Testis (tissue), 2 donors: ENCODE measurements at regions not wholly inside any gene's neighbourhood (a gene's known extent, or its start where the extent isn't known, plus 50 kb on each side); places are given as distances from the start of the nearest gene placed in this dataset.

Experiments
- DNase-seq: peaks from one replicate; pipeline ENCODE4 v3.0.0-alpha.2; 2019
- H3K27ac ChIP-seq, 2 donors: fragments of 200-600 bp; sonication (generic); one replicate each; pipeline ENCODE4 v1.5.1; 2019
- H3K27me3 ChIP-seq: fragments of 200-600 bp; sonication (generic); one replicate; pipeline ENCODE4 v1.5.1; 2019
- H3K36me3 ChIP-seq: fragments of 200-600 bp; sonication (generic); one replicate; pipeline ENCODE4 v1.5.1; 2017; ENCODE audit warnings: low read depth; ENCODE audit errors: missing control alignments
- H3K4me1 ChIP-seq: fragments of 200-600 bp; sonication (generic); one replicate; pipeline ENCODE4 v1.5.1; 2019
- H3K4me3 ChIP-seq, 2 donors: fragments of 200-600 bp; sonication (generic); one replicate each; pipeline ENCODE4 v1.5.1; 2017 to 2019
- H3K9me3 ChIP-seq: fragments of 200-600 bp; sonication (generic); one replicate; pipeline ENCODE4 v1.5.1; 2017
- CTCF ChIP-seq, 3 experiments: fragments of 450-650 bp in 2 of 3; fragments of 200-600 bp in 1 of 3; sonication (generic) in 1 of 3; IDR thresholded peaks; one replicate each; pipeline ENCODE4 v1.5.1; 2016 to 2019; ENCODE audit warnings: antibody characterized with exemption in 3 of 3, mild to moderate bottlenecking in 2 of 3, moderate library complexity in 1 of 3
- POLR2A ChIP-seq: fragments of 450-650 bp; IDR thresholded peaks from one replicate; pipeline ENCODE4 v1.6.1; 2017; ENCODE audit warnings: antibody characterized with exemption, mild to moderate bottlenecking, moderate library complexity
- WGBS, 2 donors: methylation state at CpG; one replicate each; pipeline ENCODE4 v1.1.5; 2018; 5-methylcytosine and 5-hydroxymethylcytosine counted together
- intact Hi-C: fragments of 100-400 bp; cut with DNase I; formaldehyde crosslinking; loops from one replicate; pipeline ENCODE4 v1.15.1; 2023; ENCODE audit warnings: low total_unique reads

- 86 to 87% methylated on average over 7 to 8 of the region's 8 CpGs for WGBS, 2 donors
- DNase-seq, result no peak
- Histone ChIP-seq H3K4me1 (no peaks in the 10 kb centered on the region), H3K9me3 (no peaks in the 10 kb centered on the region), H3K27ac (no peak overlapping the region), H3K4me3 (no peak overlapping the region), H3K27me3 (no peaks in the 10 kb centered on the region), H3K36me3 (no peaks in the 10 kb centered on the region)
- intact Hi-C loops, result no loop called here
- TF ChIP-seq POLR2A (no peak), CTCF (IDR thresholded peaks at IDR 0.05) (no peak)
These were observed 164.3 kb downstream of the PDHA2 start for GRCh38 chr4:96003951-96004740.

- no peaks in the 10 kb centered on the region for H3K27me3 ChIP-seq
- 58 to 75% methylated on average over 1 of the region's 1 CpG for WGBS, 2 donors
- no peaks in the 10 kb centered on the region for H3K9me3 ChIP-seq
- intact Hi-C loops, result no loop called here
- no peak overlapping the region for H3K4me3 ChIP-seq
- DNase-seq, result no peak
- H3K27ac ChIP-seq, result no peak overlapping the region
- no peaks in the 10 kb centered on the region for H3K36me3 ChIP-seq
- TF ChIP-seq POLR2A (no peak), CTCF (IDR thresholded peaks at IDR 0.05) (no peak)
- no peaks in the 10 kb centered on the region for H3K4me1 ChIP-seq
These were observed 169.7 kb downstream of the PDHA2 start for GRCh38 chr4:96009427-96010119.

- intact Hi-C loops, result no loop called here
- no peak for TF ChIP-seq POLR2A
- TF ChIP-seq CTCF (IDR thresholded peaks at IDR 0.05), result no peak
- DNase-seq, result no peak
- H3K27me3 ChIP-seq, result no peaks in the 10 kb centered on the region
- H3K4me3 ChIP-seq, result no peak overlapping the region
- H3K36me3 ChIP-seq, result no peaks in the 10 kb centered on the region
- no peak overlapping the region for H3K27ac ChIP-seq
- H3K4me1 ChIP-seq, result no peaks in the 10 kb centered on the region
- 73 to 74% methylated on average over 2 of the region's 2 CpGs for WGBS, 2 donors
- H3K9me3 ChIP-seq, result no peaks in the 10 kb centered on the region
These were observed 172.8 kb downstream of the PDHA2 start for GRCh38 chr4:96012687-96013086.

GRCh38 chr4:96016634-96017299, 176.9 kb downstream of the PDHA2 start:
- intact Hi-C loops, result no loop called here
- no peak for DNase-seq
- no peaks in the 10 kb centered on the region for H3K9me3 ChIP-seq

More at GRCh38 chr4:96016634-96017299, 176.9 kb downstream of the PDHA2 start:
- H3K4me3 ChIP-seq, result no peak overlapping the region
- 66 to 67% methylated on average over 4 of the region's 4 CpGs for WGBS, 2 donors
- no peaks in the 10 kb centered on the region for H3K4me1 ChIP-seq
- TF ChIP-seq CTCF (IDR thresholded peaks at IDR 0.05) (no peak), POLR2A (no peak)
- no peaks in the 10 kb centered on the region for H3K27me3 ChIP-seq
- H3K36me3 ChIP-seq, result no peaks in the 10 kb centered on the region
- H3K27ac ChIP-seq, result no peak overlapping the region
